ENCODE measurements at regions not wholly inside any gene's neighbourhood (a gene's known extent, or its start where the extent isn't known, plus 50 kb on each side); places are given as distances from the start of the nearest gene placed in this dataset.

- Histone ChIP-seq H3K4me2 (ENCODE audit: low read length) (no peak overlapping the region), H3K79me2 (replicated peaks; ENCODE audit: insufficient read depth, low read length) (no peaks in the 10 kb centered on the region), H3K9me3 (ENCODE audit: low read length) (no peaks in the 10 kb centered on the region), H3K9ac (ENCODE audit: low read length) (no peak overlapping the region), H3K27me3 (ENCODE audit: insufficient read depth, low read depth, low read length) (no peaks in the 10 kb centered on the region), H2AFZ (ENCODE audit: low read depth, low read length) (no peak overlapping the region), H3F3A (ENCODE audit: insufficient read depth, low read length, poor library complexity, severe bottlenecking) (no peaks in the 10 kb centered on the region), H4K20me1 (ENCODE audit: insufficient read depth) (no peaks in the 10 kb centered on the region), H3K9me2 (ENCODE audit: insufficient read depth, low read length) (no peaks in the 10 kb centered on the region), H3K27ac (ENCODE audit: low read length) (no peak overlapping the region), H3K4me3 (ENCODE audit: low read length) (no peak overlapping the region), H3K36me3 (ENCODE audit: insufficient read depth, low read length) (no peaks in the 10 kb centered on the region)
- TF ChIP-seq TAF1 (IDR thresholded peaks at IDR 0.05; ENCODE audit: low read depth) (no peak), MXI1 (conservative IDR thresholded peaks at IDR 0.05; ENCODE audit: poor library complexity, severe bottlenecking) (no peak)
Measured at GRCh38 chr4:110365761-110366160, 110.2 kb upstream of the ENPEP start.

DNA sequence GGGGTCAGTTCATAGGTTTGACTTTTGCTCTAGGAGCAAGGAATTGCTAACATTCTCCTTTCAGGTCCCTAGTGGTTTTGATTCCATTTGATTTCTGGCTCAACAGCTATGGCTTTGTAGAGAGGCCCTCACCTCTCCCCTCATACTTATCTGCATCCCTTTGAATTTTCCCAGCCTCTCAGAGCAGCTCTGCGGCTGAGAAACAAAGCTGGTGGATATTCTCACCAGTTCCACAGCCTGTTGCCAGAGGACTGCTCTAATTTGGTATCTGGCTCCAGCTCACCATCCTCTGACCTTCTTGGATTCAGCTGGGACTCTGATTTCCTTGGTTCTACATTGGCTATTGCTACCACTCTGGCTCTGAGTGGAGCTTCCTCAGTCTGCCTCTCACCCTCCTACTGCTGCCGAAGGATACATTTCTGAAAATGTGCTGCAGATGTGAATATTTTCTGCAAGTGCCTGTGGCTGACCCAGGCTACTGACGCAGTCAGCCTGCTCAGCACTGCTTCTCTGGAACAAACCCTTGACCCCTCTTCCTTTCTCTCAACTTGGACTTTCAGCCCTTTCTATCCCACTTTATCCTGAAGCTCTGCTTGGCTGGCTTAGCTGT, 110.9 kb upstream of the ENPEP start:
- no peak overlapping the region for H3K4me3 ChIP-seq (ENCODE audit: low read length)
- no peaks in the 10 kb centered on the region for H3K9me3 ChIP-seq (ENCODE audit: low read length)
- H3K9me2 ChIP-seq (ENCODE audit: insufficient read depth, low read length), result no peaks in the 10 kb centered on the region
- H3K9ac ChIP-seq (ENCODE audit: low read length), result no peak overlapping the region
- no peaks in the 10 kb centered on the region for H3K27me3 ChIP-seq (ENCODE audit: insufficient read depth, low read depth, low read length)
- no peak overlapping the region for H3K27ac ChIP-seq (ENCODE audit: low read length)
- TF ChIP-seq TAF1 (IDR thresholded peaks at IDR 0.05; ENCODE audit: low read depth) (no peak), CTCF (IDR thresholded peaks at IDR 0.05; ENCODE audit: poor library complexity, severe bottlenecking) (no peak), RAD21 (conservative IDR thresholded peaks at IDR 0.05) (no peak), SMC3 (conservative IDR thresholded peaks at IDR 0.05; ENCODE audit: poor library complexity) (no peak), POLR2AphosphoS5 (IDR thresholded peaks at IDR 0.05) (no peak), EP300 (conservative IDR thresholded peaks at IDR 0.05; ENCODE audit: poor library complexity, severe bottlenecking) (no peak)
- TF ChIP-seq, protein P1, sequence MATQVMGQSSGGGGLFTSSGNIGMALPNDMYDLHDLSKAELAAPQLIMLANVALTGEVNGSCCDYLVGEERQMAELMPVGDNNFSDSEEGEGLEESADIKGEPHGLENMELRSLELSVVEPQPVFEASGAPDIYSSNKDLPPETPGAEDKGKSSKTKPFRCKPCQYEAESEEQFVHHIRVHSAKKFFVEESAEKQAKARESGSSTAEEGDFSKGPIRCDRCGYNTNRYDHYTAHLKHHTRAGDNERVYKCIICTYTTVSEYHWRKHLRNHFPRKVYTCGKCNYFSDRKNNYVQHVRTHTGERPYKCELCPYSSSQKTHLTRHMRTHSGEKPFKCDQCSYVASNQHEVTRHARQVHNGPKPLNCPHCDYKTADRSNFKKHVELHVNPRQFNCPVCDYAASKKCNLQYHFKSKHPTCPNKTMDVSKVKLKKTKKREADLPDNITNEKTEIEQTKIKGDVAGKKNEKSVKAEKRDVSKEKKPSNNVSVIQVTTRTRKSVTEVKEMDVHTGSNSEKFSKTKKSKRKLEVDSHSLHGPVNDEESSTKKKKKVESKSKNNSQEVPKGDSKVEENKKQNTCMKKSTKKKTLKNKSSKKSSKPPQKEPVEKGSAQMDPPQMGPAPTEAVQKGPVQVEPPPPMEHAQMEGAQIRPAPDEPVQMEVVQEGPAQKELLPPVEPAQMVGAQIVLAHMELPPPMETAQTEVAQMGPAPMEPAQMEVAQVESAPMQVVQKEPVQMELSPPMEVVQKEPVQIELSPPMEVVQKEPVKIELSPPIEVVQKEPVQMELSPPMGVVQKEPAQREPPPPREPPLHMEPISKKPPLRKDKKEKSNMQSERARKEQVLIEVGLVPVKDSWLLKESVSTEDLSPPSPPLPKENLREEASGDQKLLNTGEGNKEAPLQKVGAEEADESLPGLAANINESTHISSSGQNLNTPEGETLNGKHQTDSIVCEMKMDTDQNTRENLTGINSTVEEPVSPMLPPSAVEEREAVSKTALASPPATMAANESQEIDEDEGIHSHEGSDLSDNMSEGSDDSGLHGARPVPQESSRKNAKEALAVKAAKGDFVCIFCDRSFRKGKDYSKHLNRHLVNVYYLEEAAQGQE (IDR thresholded peaks at IDR 0.05; ENCODE audit: borderline replicate concordance), result no peak
- no peaks in the 10 kb centered on the region for H3K36me3 ChIP-seq (ENCODE audit: insufficient read depth, low read length)
- H3K4me2 ChIP-seq (ENCODE audit: low read length), result no peak overlapping the region
- no peaks in the 10 kb centered on the region for H3K79me2 ChIP-seq (replicated peaks; ENCODE audit: insufficient read depth, low read length)
- H2AFZ ChIP-seq (ENCODE audit: low read depth, low read length), result no peak overlapping the region
- no peaks in the 10 kb centered on the region for H3F3A ChIP-seq (ENCODE audit: insufficient read depth, low read length, poor library complexity, severe bottlenecking)
- H4K20me1 ChIP-seq (ENCODE audit: insufficient read depth), result no peaks in the 10 kb centered on the region

DNA sequence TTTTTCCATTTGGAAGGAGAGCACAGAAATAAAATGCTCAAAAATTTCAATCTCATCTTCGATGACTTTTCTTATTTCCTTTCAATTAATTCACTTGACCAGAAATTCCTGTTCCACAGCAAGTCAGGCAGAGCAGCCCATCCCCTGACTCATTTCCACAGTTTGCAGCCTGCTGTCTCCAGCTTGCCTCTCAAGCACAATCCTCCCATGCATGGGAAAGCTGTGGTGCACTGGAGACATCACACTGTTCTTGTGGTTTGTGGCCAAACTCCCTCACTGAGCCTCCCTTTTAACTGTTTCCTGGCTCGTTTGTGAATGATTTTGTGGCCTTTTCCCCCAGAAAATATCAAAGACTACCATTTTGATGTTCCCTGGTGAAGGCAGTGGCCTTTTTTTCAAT, 114.0 kb upstream of the ENPEP start:
- Histone ChIP-seq H3K4me3 (ENCODE audit: low read length) (no peak overlapping the region), H3F3A (ENCODE audit: insufficient read depth, low read length, poor library complexity, severe bottlenecking) (no peaks in the 10 kb centered on the region), H4K20me1 (ENCODE audit: insufficient read depth) (no peaks in the 10 kb centered on the region), H3K9me3 (ENCODE audit: low read length) (no peaks in the 10 kb centered on the region), H3K27me3 (ENCODE audit: insufficient read depth, low read depth, low read length) (no peaks in the 10 kb centered on the region), H3K4me2 (ENCODE audit: low read length) (no peak overlapping the region), H3K9ac (ENCODE audit: low read length) (no peak overlapping the region), H3K36me3 (ENCODE audit: insufficient read depth, low read length) (no peaks in the 10 kb centered on the region), H2AFZ (ENCODE audit: low read depth, low read length) (no peak overlapping the region), H3K27ac (ENCODE audit: low read length) (no peak overlapping the region), H3K9me2 (ENCODE audit: insufficient read depth, low read length) (no peaks in the 10 kb centered on the region), H3K79me2 (replicated peaks; ENCODE audit: insufficient read depth, low read length) (no peaks in the 10 kb centered on the region)
- no peak for TF ChIP-seq CTCF (IDR thresholded peaks at IDR 0.05; ENCODE audit: poor library complexity, severe bottlenecking)
- TF ChIP-seq RAD21 (conservative IDR thresholded peaks at IDR 0.05), result no peak
- no peak for TF ChIP-seq POLR2AphosphoS5 (IDR thresholded peaks at IDR 0.05)
- no peak for TF ChIP-seq EP300 (conservative IDR thresholded peaks at IDR 0.05; ENCODE audit: poor library complexity, severe bottlenecking)
- TF ChIP-seq, protein P1 (IDR thresholded peaks at IDR 0.05; ENCODE audit: borderline replicate concordance), result no peak
- TF ChIP-seq TAF1 (IDR thresholded peaks at IDR 0.05; ENCODE audit: low read depth), result no peak
- TF ChIP-seq SMC3 (conservative IDR thresholded peaks at IDR 0.05; ENCODE audit: poor library complexity), result no peak
- TF ChIP-seq MXI1 (conservative IDR thresholded peaks at IDR 0.05; ENCODE audit: poor library complexity, severe bottlenecking), result no peak
- no peak for TF ChIP-seq EZH2 (IDR thresholded peaks at IDR 0.05; ENCODE audit: borderline replicate concordance, insufficient read depth, low read length, poor library complexity, severe bottlenecking)

All from neural cell (in vitro differentiated cells).